ENCODE measurements at regions not wholly inside any gene's neighbourhood (a gene's known extent, or its start where the extent isn't known, plus 50 kb on each side); places are given as distances from the start of the nearest gene placed in this dataset.
A peak's percentile ranks its signal among the peaks of the same experiment; 100 is the strongest.

DNA sequence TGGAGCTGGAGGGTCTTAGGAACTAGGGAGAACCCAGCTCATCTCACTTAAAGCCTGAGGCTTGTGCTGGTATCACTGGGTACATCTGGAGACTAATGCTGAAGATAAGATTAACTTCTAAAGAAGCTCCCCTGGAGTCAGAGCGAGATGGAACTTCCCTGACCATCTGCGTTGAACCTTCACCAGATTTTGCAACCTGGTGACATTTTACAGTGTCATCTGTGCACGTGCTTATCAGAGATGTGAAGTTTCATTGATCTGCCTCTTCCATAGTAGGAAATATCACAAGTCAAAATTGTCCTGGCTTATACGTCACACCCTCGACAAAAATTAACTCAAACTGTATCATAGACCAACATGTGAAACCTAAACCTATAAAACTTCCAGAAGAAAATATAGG is 395.5 kb downstream of the SHQ1 start:
- H4K20me1 ChIP-seq: no peaks in the 10 kb centered on the region
- no peak overlapping the region for H3K9ac ChIP-seq
- no peak for TF ChIP-seq Cebpa-rat (IDR thresholded peaks at IDR 0.05)
- H3K9me3 ChIP-seq (replicated peaks in 1 of 11): no peaks in the 10 kb centered on the region; a peak in 1 of 22 replicates
- H3K27me3 ChIP-seq: no peaks in the 10 kb centered on the region
- H3K36me3 ChIP-seq: no peaks in the 10 kb centered on the region
- H3K27ac ChIP-seq: no peak overlapping the region
- H3K4me2 ChIP-seq: no peak overlapping the region
- H3K4me1 ChIP-seq: peaks cover under 1 to 13% (median 9%) of the 10 kb centered on the region in 10 experiments; a peak in 16 of 20 replicates
- H3K4me3 ChIP-seq: no peak overlapping the region

DNA sequence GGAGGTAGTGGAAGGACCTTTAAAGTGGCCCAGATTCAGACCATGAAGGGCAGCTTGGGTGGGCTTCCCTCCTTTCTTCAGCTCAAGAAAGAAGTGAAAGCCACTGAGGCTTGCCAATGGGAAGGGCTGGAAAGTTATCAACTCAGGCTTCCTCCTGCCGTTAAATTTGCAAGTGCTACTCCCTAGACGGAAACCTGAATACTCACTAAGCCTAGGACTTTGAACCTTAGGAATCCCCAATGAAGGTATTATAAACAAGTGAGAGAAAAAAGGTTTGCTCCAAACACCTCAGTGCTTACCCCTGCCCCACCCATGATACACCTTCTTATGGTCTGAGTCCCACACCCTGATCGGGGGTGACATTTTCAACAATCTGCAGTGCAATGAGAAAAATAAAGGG is 396.4 kb downstream of the SHQ1 start:
- peaks cover 0 to 4% (median 0%) of the 10 kb centered on the region in 11 experiments; a peak in 1 of 22 replicates for H3K9me3 ChIP-seq (replicated peaks in 1 of 11)
- no peaks in the 10 kb centered on the region; a peak in 1 of 22 replicates for H4K20me1 ChIP-seq
- H3K4me3 ChIP-seq: no peak overlapping the region
- H3K4me1 ChIP-seq: peaks cover 6 to 19% (median 14%) of the 10 kb centered on the region in 10 experiments; a peak in 19 of 20 replicates
- H3K27me3 ChIP-seq: no peaks in the 10 kb centered on the region
- no peak for TF ChIP-seq Cebpa-rat (IDR thresholded peaks at IDR 0.05)
- no peak overlapping the region for H3K4me2 ChIP-seq
- H3K27ac ChIP-seq: no peak overlapping the region
- H3K9ac ChIP-seq: no peak overlapping the region
- H3K36me3 ChIP-seq: no peaks in the 10 kb centered on the region

DNA sequence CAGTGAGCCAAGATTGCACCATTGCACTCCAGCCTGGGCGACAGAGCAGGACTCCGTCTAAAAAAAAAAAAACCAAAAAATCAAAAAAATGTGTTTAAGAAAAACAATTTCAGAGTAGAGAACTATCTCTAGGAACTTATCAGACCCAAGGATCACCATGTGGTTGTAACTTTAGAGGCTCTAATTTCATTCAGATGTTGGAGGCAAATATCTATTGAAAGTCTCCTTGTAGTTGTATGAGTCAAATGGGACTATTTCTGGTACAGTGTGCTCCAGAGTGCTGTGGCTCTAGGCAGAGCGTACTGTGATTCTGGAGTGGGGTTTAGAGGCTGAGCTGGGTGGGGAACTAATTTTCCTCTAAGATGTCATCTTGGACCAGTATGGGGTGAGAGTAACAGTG is 398.7 kb downstream of the SHQ1 start:
- Histone ChIP-seq H3K4me3 (no peak overlapping the region), H4K20me1 (peaks cover 19 to 23% (median 21%) of the 10 kb centered on the region in 11 experiments), H3K4me1 (peaks cover 11 to 18% (median 15%) of the 10 kb centered on the region in 10 experiments), H3K27ac (no peak overlapping the region), H3K36me3 (peaks cover 0 to 3% (median 0%) of the 10 kb centered on the region in 11 experiments; a peak in 2 of 22 replicates), H3K9ac (no peak overlapping the region), H3K9me3 (replicated peaks in 1 of 11) (peaks cover 0 to 4% (median 0%) of the 10 kb centered on the region in 11 experiments; a peak in 1 of 22 replicates), H3K4me2 (no peak overlapping the region), H3K27me3 (no peaks in the 10 kb centered on the region)
- TF ChIP-seq Cebpa-rat (IDR thresholded peaks at IDR 0.05): no peak

DNA sequence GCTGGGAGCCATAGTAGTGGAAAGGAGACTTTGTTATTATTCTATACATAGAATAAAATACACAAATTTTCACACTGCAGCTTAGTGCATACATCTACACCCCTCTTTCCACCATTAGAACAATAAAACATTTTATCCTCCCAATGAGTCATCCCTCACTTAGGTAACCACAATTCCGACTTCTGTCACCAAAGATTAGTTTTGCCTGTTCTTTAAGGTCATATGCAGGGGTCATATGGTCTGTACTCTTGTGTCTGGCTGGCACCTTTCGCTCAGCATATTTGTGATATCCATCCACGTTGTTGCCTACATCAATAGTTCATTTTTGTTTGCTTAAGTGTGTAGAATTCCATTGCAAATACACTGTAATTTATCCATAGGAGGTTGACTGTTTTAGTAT is 399.4 kb downstream of the SHQ1 start:
- Histone ChIP-seq H3K27ac (no peak overlapping the region), H3K4me2 (no peak overlapping the region), H3K36me3 (peaks cover 0 to 10% (median under 1%) of the 10 kb centered on the region in 11 experiments; a peak in 6 of 22 replicates), H3K9ac (no peak overlapping the region), H3K4me1 (peaks cover 14 to 25% (median 22%) of the 10 kb centered on the region in 10 experiments), H3K4me3 (no peak overlapping the region), H4K20me1 (peaks cover 26 to 30% (median 28%) of the 10 kb centered on the region in 11 experiments), H3K27me3 (no peaks in the 10 kb centered on the region), H3K9me3 (replicated peaks in 1 of 11) (peaks cover 0 to 4% (median 0%) of the 10 kb centered on the region in 11 experiments; a peak in 1 of 22 replicates)
- no peak for TF ChIP-seq Cebpa-rat (IDR thresholded peaks at IDR 0.05)

DNA sequence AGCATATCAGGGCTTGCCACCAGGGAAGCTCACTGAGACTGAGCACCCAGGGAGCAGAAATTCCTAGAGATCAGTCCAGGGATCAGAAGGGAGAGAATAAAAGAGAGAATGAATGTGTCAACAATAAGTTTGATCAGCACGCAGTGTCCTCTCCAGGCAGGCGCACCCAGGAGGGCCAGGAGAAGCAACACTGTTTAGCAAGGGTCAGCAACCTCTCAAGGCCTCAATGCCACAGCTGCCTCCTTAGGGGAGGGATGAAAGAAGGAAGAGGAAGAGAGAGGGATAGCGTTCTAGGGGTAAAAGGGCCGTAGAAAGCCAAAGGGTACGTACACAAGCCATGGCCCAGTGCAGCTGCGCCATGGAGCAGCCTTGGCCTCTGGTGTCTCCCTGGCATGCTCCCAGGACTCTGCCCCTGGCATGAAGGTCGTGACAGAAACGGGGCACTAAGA is 399.8 kb downstream of the SHQ1 start:
- H3K4me2 ChIP-seq: no peak overlapping the region
- no peak for TF ChIP-seq Cebpa-rat (IDR thresholded peaks at IDR 0.05)
- H3K4me3 ChIP-seq: no peak overlapping the region
- no peak overlapping the region for H3K9ac ChIP-seq
- no peaks in the 10 kb centered on the region for H3K27me3 ChIP-seq
- H3K4me1 ChIP-seq: peaks cover 14 to 29% (median 24%) of the 10 kb centered on the region in 10 experiments
- H3K27ac ChIP-seq: no peak overlapping the region
- peaks cover 31 to 34% (median 33%) of the 10 kb centered on the region in 11 experiments for H4K20me1 ChIP-seq
- peaks cover 0 to 14% (median 4%) of the 10 kb centered on the region in 11 experiments; a peak in 9 of 22 replicates for H3K36me3 ChIP-seq
- peaks cover 0 to 4% (median 0%) of the 10 kb centered on the region in 11 experiments; a peak in 1 of 22 replicates for H3K9me3 ChIP-seq (replicated peaks in 1 of 11)

DNA sequence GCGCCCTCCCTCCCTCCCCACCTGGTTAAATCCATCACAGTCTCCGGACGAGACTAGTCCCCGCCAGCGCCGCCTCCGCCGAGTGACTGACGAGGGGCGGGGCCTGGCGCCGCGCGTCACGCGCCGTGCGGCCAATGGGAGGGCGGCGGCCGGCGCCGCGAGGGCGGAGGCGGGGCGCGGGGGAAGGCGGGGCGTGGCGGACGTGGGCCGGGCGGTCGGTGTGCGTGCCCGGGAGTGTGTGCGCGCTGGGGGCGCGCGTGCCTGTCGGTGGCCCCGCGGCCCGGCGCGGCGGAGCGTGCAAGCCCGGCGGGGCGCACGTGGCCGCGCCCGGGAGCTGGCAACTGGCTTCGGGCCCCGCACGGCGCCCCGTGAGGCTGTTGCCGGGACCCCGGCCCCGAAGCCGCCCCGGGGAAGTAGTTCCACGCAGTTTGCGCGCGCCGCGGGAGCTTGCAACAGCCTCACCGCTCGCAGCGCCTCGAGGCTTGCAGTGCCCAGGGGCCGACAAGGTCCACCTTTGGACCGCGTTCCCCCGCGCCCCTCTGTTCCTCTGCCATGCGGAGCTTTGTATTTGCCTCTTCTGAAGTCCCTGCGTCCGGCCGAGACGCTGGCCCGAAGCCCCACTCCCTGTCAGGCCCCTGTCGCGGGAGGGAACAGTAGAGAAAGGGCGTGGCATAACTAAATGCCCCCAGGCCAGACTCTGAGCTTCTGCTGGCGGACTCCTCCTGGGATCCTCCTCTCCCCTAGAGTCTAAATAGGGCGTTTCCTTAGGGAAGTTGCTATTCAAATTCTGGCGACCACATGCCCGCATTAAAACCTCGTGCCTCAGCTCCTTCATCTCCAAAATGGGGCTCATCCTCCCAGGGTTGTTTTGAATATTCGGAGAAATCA is 400.9 kb downstream of the SHQ1 start:
- Histone ChIP-seq H3K9me3 (replicated peaks in 1 of 11) (peaks cover 0 to 4% (median 0%) of the 10 kb centered on the region in 11 experiments; a peak in 1 of 22 replicates), H3K9ac (peak overlapping the region; percentile 83 to 93 (median 88))

DNA sequence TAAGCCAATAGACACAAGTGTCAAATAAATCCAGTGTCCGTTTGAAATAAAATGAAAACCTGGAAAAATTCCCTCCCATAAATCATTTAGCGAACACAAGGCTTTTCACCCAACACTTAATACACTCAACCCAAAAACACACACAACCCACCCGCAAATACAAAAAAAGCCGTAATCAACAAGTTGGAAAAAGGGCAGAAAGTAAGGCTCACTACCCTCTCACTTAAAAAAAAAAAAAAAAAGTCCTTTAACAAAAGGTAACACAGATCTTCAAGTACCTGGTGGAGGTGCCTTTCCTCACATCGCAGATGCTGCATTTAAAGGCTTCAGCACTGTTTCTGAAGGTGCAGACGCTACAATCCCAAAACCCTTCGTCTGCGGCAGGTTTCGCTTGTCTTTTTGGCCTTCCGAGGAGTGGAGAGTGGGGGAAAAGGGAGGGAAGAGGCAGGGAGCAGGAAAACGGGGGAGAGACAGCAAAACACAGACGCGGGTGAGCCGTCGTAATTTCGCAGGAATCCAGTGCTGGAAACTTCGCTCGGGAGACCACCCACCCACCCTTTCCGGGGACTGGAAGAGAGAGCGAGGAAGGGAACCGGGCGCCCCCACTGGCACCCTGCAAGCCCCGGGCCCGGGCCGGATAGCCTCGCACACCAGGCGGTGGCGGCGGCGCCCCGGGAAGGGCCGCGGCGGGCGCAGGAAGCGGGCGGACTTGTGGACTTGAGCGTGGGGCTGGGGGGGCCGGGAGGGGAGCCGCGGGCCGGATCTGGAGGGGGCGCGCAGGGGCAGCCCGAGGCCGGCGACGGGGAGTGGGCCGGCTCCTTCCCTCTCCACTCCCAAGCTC is 401.8 kb downstream of the SHQ1 start, which contains the start of gene RYBP:
Gene RYBP (minus strand): TSS at position 404 of the 841 bp plus-strand sequence.
- H3K4me1 ChIP-seq: peaks cover 28 to 48% (median 41%) of the 10 kb centered on the region in 10 experiments

More for the DNA sequence above, 400.9 kb downstream of the SHQ1 start:
- H3K4me3 ChIP-seq: peak overlapping the region; percentile 69 to 95 (median 85)
- peak overlapping the region; percentile 58 to 89 (median 84); a peak in 21 of 22 replicates for H3K27ac ChIP-seq
- no peaks in the 10 kb centered on the region for H3K27me3 ChIP-seq
- H3K4me1 ChIP-seq: peaks cover 25 to 39% (median 33%) of the 10 kb centered on the region in 10 experiments
- peaks cover 0 to 25% (median 12%) of the 10 kb centered on the region in 11 experiments; a peak in 15 of 22 replicates for H3K36me3 ChIP-seq
- H3K4me2 ChIP-seq: peak overlapping the region; percentile 72 to 94 (median 88)
- no peak for TF ChIP-seq Cebpa-rat (IDR thresholded peaks at IDR 0.05)
- H4K20me1 ChIP-seq: peaks cover 42 to 45% (median 44%) of the 10 kb centered on the region in 11 experiments

DNA sequence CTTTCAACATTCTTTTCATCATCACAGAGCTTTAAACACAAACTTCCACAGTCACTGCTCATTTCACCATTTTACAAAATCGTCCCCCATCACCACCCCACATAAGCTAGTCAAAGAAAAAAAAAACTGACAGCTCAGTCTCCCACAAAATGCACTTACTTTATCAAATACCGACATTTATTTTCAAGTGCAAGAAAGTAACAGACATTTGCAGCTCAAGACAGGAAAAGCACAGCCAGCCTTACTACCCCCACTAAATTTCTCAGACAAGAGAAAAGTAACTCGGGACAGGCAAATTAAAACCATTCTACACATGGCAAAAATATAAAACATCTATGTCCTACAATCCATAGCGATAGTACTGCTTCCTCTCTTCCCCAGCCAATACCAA is 402.4 kb downstream of the SHQ1 start:
- peak overlapping the region; percentile 69 to 95 (median 85) for H3K4me3 ChIP-seq
- no peak for TF ChIP-seq Cebpa-rat (IDR thresholded peaks at IDR 0.05)
- H3K9me3 ChIP-seq (replicated peaks in 1 of 11): peaks cover 0 to 4% (median 0%) of the 10 kb centered on the region in 11 experiments; a peak in 1 of 22 replicates
- H3K27ac ChIP-seq: peak overlapping the region in 10 of 11 experiments; percentile 58 to 89 (median 84); a peak in 18 of 22 replicates
- peak overlapping the region; percentile 83 to 93 (median 88) for H3K9ac ChIP-seq
- peak overlapping the region; percentile 72 to 94 (median 82) for H3K4me2 ChIP-seq
- H3K27me3 ChIP-seq: no peaks in the 10 kb centered on the region
- H4K20me1 ChIP-seq: peaks cover 56 to 60% (median 59%) of the 10 kb centered on the region in 11 experiments
- peaks cover 0 to 29% (median 13%) of the 10 kb centered on the region in 11 experiments; a peak in 15 of 22 replicates for H3K36me3 ChIP-seq
- peaks cover 33 to 54% (median 47%) of the 10 kb centered on the region in 10 experiments for H3K4me1 ChIP-seq

More for the DNA sequence above, 401.8 kb downstream of the SHQ1 start, which contains the start of gene RYBP:
- peaks cover 50 to 54% (median 52%) of the 10 kb centered on the region in 11 experiments for H4K20me1 ChIP-seq
- no peak for TF ChIP-seq Cebpa-rat (IDR thresholded peaks at IDR 0.05)
- H3K9ac ChIP-seq: peak within 1 kb of the TSS; percentile 83 to 93 (median 88)
- peak within 1 kb of the TSS; percentile 69 to 95 (median 85) for H3K4me3 ChIP-seq
- H3K9me3 ChIP-seq (replicated peaks in 1 of 11): peaks cover 0 to 4% (median 0%) of the 10 kb centered on the region in 11 experiments; a peak in 1 of 22 replicates
- no peaks in the 10 kb centered on the region for H3K27me3 ChIP-seq
- peaks cover 0 to 29% (median 12%) of the 10 kb centered on the region in 11 experiments; a peak in 15 of 22 replicates for H3K36me3 ChIP-seq
- peak within 1 kb of the TSS; percentile 58 to 89 (median 84) for H3K27ac ChIP-seq
- H3K4me2 ChIP-seq: peak within 1 kb of the TSS; percentile 79 to 94 (median 89)

Data from BLaER1 treated with 17β-estradiol and CSF1 and Interleukin-3, amounts not matched to agents 10 nM and 100 nM (cell line).